ENCODE measurements at regions not wholly inside any gene's neighbourhood (a gene's known extent, or its start where the extent isn't known, plus 50 kb on each side); places are given as distances from the start of the nearest gene placed in this dataset.

GRCh38 chr21:16590186-16590585, 860.4 kb downstream of the USP25 start:
- no peak for TF ChIP-seq CTCF (IDR thresholded peaks at IDR 0.05)

GRCh38 chr21:16590641-16591292, 861.0 kb downstream of the USP25 start:
- no peak for ATAC-seq
- intact Hi-C loops (cut with DNase I): no loop called here
- Histone ChIP-seq H3K27me3 (no peaks in the 10 kb centered on the region), H3K9me3 (no peaks in the 10 kb centered on the region), H3K36me3 (no peaks in the 10 kb centered on the region), H3K27ac (no peak overlapping the region), H3K4me1 (no peaks in the 10 kb centered on the region), H3K4me3 (no peak overlapping the region)
- no peak for DNase-seq
- no peak for TF ChIP-seq CTCF (IDR thresholded peaks at IDR 0.05)

More at GRCh38 chr21:16590186-16590585, 860.4 kb downstream of the USP25 start:
- H3K27me3 ChIP-seq: no peaks in the 10 kb centered on the region
- no peaks in the 10 kb centered on the region for H3K36me3 ChIP-seq
- no peak overlapping the region for H3K4me3 ChIP-seq
- intact Hi-C loops (cut with DNase I): no loop called here
- H3K9me3 ChIP-seq: no peaks in the 10 kb centered on the region
- no peak overlapping the region for H3K27ac ChIP-seq
- no peak for DNase-seq
- no peaks in the 10 kb centered on the region for H3K4me1 ChIP-seq
- no peak for ATAC-seq

- no peak for ATAC-seq
- H3K36me3 ChIP-seq: no peaks in the 10 kb centered on the region
- H3K9me3 ChIP-seq: no peaks in the 10 kb centered on the region
- intact Hi-C loops (cut with DNase I): no loop called here
- H3K27me3 ChIP-seq: no peaks in the 10 kb centered on the region
- H3K27ac ChIP-seq: no peak overlapping the region
- H3K4me3 ChIP-seq: no peak overlapping the region
- no peaks in the 10 kb centered on the region for H3K4me1 ChIP-seq
- TF ChIP-seq CTCF (IDR thresholded peaks at IDR 0.05): no peak
- DNase-seq: no peak
Observed at GRCh38 chr21:16592381-16592780, 862.6 kb downstream of the USP25 start.

GRCh38 chr21:16594191-16594590, 864.4 kb downstream of the USP25 start:
- no peak for ATAC-seq
- no peak for DNase-seq
- intact Hi-C loops (cut with DNase I): no loop called here
- Histone ChIP-seq H3K9me3 (no peaks in the 10 kb centered on the region), H3K4me1 (no peaks in the 10 kb centered on the region), H3K36me3 (no peaks in the 10 kb centered on the region), H3K27ac (no peak overlapping the region), H3K4me3 (no peak overlapping the region), H3K27me3 (no peaks in the 10 kb centered on the region)
- TF ChIP-seq CTCF (IDR thresholded peaks at IDR 0.05): no peak

GRCh38 chr21:16596369-16596768, 866.6 kb downstream of the USP25 start:
- Histone ChIP-seq H3K36me3 (no peaks in the 10 kb centered on the region), H3K4me3 (no peak overlapping the region), H3K27ac (no peak overlapping the region), H3K4me1 (no peaks in the 10 kb centered on the region), H3K9me3 (no peaks in the 10 kb centered on the region), H3K27me3 (no peaks in the 10 kb centered on the region)
- TF ChIP-seq CTCF (IDR thresholded peaks at IDR 0.05): no peak
- intact Hi-C loops (cut with DNase I): no loop called here
- ATAC-seq (no peak), DNase-seq (no peak)

- Histone ChIP-seq H3K36me3 (no peaks in the 10 kb centered on the region), H3K27ac (no peak overlapping the region), H3K9me3 (no peaks in the 10 kb centered on the region), H3K27me3 (no peaks in the 10 kb centered on the region), H3K4me1 (no peaks in the 10 kb centered on the region), H3K4me3 (no peak overlapping the region)
- no peak for TF ChIP-seq CTCF (IDR thresholded peaks at IDR 0.05)
- intact Hi-C loops (cut with DNase I): no loop called here
- DNase-seq (no peak), ATAC-seq (no peak)
Observed at GRCh38 chr21:16597753-16598152, 868.0 kb downstream of the USP25 start.
